Dermis microvascular lymphatic vessel endothelial cell (primary cell): ENCODE measurements at regions not wholly inside any gene's neighbourhood (a gene's known extent, or its start where the extent isn't known, plus 50 kb on each side); places are given as distances from the start of the nearest gene placed in this dataset.
A peak's percentile ranks its signal among the peaks of the same experiment; 100 is the strongest.
"Not testable (repeated sequence)": the region's sequence is repeated elsewhere in the genome, so short reads cannot be mapped to it uniquely, and the experiment has no call there.

Source experiments
- DNase-seq, 2 donors: peaks; one replicate each; pipeline versions ENCODE4 v3.0.0 to v3.0.0-alpha.2; 2010; ENCODE audit warnings: low read depth in 2 of 2

DNA sequence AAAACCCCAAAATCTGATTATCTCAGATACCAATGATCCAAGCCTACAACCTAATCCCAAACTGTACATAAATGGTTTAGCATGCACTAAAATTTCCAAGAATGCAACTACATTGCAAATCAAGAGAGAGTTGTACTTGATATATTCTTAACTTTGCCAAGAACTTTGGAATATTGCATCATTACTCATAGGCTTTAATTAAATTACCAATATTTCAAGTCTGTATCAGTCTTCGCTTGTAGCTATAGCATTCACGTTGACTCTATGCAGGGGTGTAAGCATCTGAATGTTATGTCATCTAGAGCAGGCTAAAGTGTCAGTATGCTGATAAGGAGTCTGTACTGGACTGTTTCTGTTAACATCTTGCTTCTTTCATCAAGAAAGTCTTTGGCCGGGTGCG, 56.3 kb downstream of the FOXI3 start:
- no peak for DNase-seq

GRCh38 chr2:88377641-88377991, 74.9 kb downstream of the FOXI3 start:
- no peak for DNase-seq

DNA sequence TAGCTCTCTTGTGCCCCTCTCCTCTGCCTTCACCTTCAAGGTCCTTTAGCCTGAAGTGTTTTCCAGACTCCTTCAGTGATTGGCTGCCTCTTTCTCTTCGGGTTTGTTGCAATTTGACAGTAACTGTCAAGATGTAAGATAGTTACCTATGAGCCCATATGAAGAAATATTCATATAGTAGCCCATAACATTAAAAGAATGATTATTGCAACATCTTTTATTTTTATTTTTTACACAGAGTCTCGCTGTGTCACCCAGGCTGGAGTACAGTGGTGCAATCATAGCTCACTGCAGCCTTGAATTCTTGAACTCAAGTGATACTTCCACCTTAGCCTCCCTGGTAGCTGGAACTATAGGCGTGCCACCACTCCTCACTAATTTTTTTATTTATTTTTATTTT, 80.5 kb downstream of the FOXI3 start:
- DNase-seq = no peak

DNA sequence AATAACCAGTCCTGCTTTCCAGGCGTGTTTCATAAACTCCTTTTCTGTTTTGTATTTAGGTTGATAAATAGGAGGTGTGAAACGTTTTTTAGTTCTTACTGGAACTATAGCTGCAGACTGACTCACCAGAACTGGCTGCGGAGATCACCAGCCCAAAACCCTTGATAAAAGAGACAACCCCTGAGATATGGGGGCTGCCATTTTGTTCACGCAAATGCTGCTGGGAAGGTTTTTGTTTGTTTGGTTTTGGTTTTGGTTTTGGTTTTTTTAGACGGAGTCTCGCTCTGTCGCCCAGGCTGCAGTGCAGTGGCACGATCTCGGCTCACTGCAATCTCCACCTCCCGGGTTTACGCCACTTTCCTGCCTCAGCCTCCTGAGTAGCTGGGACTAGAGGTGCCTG, 87.1 kb downstream of the FOXI3 start:
- not testable (repeated sequence) for DNase-seq

DNA sequence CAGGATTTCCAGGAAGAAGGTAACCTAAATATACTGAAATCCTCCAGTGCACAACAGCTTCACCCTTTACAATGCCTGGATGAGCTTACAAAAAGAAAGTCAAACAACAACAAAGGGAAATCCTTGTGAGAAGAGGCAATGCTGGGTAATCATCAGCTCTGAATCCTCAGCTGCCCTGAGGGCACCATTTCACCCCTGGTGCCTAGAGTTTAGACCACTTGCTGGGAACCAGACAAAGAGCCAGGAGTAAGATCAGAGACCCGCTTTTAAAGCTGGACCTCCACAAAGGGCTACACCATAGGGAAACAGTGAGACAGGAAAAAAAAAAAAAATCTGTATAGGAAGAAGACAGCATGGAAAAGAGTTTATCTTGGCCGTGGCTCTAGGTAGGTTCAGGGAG, 97.0 kb downstream of the FOXI3 start:
- DNase-seq = no peak

DNA sequence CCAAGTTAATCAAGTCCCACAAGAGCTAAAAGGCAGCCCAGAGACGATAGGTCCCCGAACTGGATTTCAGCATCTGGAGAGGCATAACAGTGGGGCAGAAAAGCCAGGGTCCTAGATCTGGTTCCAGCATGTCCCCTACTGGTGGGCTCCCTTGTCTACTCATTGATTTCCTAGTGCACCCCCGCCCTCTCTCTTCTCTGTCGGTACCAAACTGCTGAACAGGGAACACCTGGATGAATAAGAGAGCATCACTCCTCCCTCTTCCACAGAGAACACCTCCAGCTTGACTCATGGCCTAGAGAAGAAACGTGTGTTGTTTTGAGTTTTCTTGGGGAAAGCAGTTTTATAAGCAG, 101.3 kb downstream of the FOXI3 start:
- no peak for DNase-seq

- DNase-seq = peak in 1 of 2 donors; percentile 23
Observed at GRCh38 chr2:88350331-88351248, 101.9 kb downstream of the FOXI3 start.

- no peak for DNase-seq
Observed at GRCh38 chr2:88345842-88346241, 106.7 kb downstream of the FOXI3 start.

GRCh38 chr2:88342749-88343148, 109.7 kb downstream of the FOXI3 start:
- DNase-seq = no peak

DNA sequence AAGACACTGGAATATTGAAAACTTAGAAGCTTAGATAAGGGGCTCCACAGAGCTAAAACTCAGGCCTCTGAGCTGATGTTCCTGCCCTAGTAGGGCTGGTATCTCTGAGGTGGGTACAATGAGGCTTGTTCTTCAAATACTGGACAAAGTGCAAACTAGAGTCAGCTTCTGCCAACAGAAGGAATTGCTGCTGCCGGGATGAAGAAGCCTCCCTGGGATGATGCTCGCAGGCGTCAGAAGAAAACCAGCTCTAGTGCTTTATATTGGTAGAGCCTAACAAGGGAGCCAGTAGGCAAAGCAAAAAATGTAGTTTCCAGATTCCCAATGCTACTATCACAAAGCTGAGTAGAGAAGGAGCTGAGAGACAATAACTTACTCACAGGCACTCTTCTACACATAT, 118.1 kb downstream of the FOXI3 start:
- DNase-seq = no peak

GRCh38 chr2:88331239-88331638, 121.3 kb downstream of the FOXI3 start:
- no peak for DNase-seq

GRCh38 chr2:88329815-88330603, 122.5 kb downstream of the FOXI3 start:
- no peak for DNase-seq

DNA sequence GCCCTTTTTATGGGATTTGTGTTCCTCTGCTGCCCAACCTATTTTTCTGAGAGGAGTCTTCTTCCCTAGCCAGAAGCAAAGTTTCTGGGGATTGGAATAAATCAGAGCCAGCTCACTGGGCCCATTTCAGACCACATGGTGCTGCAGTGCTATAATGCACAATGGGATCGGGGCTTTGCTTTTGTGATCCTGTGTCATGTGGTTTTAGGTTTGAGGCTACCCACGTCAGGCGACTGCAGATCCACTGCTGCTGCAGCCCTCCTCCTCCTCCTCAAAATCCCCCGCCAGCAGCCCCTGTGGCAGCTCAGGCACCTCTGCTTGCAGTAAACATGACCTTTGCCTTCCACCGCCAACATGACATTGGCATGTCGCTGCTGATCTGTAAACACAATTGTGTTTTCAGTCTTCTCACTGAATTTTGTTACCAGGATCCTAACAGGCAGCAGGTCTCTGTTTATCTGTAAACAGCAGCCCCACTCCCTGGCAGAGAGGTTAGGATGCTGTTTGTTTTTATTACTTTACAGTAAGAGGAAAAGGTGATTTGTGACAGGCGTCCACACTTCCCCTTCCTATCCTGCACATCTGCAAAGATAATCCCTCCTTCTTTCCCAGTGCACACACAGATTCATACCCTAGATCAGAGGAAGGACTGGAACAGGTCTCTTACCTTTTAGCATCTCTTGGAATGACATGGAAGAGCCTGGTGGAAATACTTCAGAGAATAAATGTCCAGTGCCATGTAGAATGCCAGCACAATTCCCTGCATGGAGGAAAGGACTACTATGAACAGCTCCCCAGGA, 130.8 kb downstream of the FOXI3 start:
- no peak for DNase-seq

GRCh38 chr2:88320076-88320773, 132.3 kb downstream of the FOXI3 start:
- DNase-seq = no peak

DNA sequence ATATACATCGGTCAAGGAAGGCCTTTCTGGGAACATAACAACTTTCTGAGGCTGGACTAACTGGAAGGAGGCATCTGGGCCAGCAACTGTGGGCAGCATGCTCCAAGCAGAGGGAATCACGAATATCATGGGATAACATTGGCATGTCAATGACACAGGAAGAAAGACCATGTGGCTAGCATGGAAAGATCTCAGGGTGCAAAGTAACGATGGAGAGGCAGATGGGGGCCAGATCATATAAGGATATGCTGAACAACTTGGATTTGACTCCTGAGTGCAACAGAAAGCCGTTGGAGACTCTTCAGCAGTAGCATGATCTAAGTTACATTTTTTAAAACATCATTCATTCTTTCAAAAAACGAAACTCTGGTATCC, 133.6 kb downstream of the FOXI3 start:
- no peak for DNase-seq

GRCh38 chr2:88318071-88318955, 134.2 kb downstream of the FOXI3 start:
- DNase-seq = no peak

DNA sequence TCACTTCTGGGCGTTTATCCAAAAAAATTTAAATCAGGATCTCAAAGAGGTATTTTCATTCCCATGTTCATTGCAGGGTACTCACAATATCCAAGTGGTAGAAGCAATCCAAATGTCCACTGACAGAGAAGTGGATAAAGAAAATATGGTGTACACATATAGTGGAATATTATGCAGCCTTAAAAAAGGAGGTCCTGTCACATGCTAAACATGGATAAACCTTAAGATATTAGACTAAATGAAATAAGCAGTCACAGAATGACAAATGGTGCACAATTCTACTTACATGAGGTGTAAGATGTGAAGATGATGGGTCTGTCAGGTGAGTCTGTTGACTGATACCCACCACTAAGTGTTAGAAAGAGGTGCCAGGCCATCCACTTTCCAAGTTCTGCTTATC, 140.6 kb downstream of the THNSL2 start:
- no peak for DNase-seq

DNA sequence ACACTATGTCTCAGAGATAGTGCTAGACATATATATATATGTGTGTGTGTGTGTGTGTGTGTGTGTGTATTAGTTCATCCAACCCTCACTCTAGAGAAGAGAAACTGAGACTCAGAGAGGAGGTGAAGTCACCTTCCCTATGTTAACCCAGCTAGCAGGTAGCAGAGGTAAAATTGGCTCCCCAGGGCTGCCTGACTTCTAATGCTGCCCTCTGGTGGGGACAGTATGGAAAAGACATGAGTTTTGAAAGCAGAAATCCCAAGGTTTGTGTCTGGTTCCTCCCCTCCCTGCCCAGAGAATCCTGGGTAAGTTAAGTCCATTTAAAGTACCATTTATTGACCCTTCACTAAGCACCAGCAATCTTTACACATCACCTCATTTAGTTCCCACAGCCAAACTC, 137.7 kb downstream of the THNSL2 start:
- peak in 1 of 2 donors; percentile 5 for DNase-seq

DNA sequence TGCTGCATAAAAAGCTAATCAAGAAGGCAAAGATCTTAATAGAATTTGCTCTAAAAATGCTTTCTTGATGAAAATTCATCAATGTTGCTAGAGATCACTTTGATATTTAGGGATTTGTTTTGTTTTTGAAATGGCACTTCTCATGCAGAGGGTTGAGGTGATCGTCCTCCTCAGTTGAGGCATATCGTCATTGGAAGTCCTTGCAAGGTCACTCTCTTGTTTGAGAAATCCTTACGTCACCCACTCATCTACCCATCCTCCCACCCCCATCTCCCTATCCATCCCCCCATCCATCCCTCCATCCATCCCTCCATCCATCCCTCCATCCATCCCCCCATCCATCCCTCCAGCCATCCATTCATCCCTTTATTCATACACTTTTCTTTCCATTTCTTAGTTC, 133.7 kb downstream of the THNSL2 start:
- no peak for DNase-seq

- DNase-seq = no peak
Observed at GRCh38 chr2:88296247-88296646, 126.1 kb downstream of the THNSL2 start.
